Prostate gland (tissue), 2 donors: ENCODE measurements at regions not wholly inside any gene's neighbourhood (a gene's known extent, or its start where the extent isn't known, plus 50 kb on each side); places are given as distances from the start of the nearest gene placed in this dataset.
A peak's percentile ranks its signal among the peaks of the same experiment; 100 is the strongest.

ENCODE experiments used
- POLR2AphosphoS5 ChIP-seq: sonication (generic); formaldehyde crosslinking; IDR thresholded peaks from one replicate; pipeline ENCODE4 v1.6.1; 2017; ENCODE audit warnings: antibody characterized with exemption
- TF ChIP-seq, protein P1 (sequence below), 4 experiments: fragments of 200-600 bp in 2 of 4; fragments of 450-650 bp in 2 of 4; sonication (generic) in 2 of 4; IDR thresholded peaks; 1 replicate in 3 of 4; 2 replicates in 1 of 4; pipeline ENCODE4 v1.5.1; 2016 to 2019; ENCODE audit warnings: antibody characterized with exemption in 4 of 4, mild to moderate bottlenecking in 2 of 4, moderate library complexity in 2 of 4

DNA sequence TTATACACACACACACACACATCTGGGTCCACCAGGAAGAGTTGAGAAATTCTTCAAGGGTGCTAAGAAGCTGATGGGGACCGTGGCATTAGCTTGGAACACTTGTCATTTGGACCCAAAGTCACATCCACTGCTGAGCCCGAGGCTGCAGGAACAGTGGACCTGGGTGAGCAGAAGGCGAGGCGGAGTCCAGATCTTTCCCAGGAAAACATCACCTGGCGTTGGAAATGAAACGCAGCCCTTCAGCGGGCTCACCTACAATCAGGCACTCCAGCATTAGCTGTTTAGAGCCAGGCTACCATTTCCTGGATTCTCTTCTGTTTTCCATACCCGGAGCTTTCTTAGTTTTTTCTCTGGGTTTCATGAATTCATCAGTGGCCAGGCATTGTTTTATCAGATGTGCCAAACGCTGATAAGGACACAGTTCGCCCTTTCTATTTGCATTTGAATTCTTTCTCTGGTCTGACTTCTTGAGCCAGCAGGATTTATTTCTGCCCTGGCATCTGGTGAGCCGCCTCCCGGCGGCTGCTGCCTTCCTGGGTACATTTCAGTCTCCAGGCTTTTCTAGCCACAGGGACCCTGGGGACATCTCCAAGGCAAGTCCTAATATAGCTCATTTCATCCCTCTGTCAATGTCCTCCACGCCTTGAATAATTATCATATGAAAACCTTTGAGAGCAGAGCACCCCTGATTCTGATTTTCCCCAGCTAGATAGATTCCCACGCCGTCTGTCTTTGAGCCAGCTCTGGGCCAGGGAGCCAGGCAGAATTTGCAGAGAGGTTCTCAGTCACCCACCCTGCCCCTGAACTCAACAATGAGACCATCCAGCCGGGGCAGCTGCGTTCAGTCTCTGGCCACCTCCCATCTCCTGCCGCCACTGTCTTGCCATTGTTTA, 170.9 kb downstream of the TTLL2 start:
- peak; percentile 4 for TF ChIP-seq POLR2AphosphoS5
- TF ChIP-seq, protein P1, sequence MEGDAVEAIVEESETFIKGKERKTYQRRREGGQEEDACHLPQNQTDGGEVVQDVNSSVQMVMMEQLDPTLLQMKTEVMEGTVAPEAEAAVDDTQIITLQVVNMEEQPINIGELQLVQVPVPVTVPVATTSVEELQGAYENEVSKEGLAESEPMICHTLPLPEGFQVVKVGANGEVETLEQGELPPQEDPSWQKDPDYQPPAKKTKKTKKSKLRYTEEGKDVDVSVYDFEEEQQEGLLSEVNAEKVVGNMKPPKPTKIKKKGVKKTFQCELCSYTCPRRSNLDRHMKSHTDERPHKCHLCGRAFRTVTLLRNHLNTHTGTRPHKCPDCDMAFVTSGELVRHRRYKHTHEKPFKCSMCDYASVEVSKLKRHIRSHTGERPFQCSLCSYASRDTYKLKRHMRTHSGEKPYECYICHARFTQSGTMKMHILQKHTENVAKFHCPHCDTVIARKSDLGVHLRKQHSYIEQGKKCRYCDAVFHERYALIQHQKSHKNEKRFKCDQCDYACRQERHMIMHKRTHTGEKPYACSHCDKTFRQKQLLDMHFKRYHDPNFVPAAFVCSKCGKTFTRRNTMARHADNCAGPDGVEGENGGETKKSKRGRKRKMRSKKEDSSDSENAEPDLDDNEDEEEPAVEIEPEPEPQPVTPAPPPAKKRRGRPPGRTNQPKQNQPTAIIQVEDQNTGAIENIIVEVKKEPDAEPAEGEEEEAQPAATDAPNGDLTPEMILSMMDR (IDR thresholded peaks at IDR 0.05): no peak
